HepG2 (cell line): ENCODE measurements at regions not wholly inside any gene's neighbourhood (a gene's known extent, or its start where the extent isn't known, plus 50 kb on each side); places are given as distances from the start of the nearest gene placed in this dataset.

Source experiments
- ATAC-seq: fragments of 200-7000 bp; cut with Tn5 transposase; 3 replicates; pipeline ENCODE4 v1.9.1; 2020; ENCODE audit warnings: mild to moderate bottlenecking, moderate library complexity
- BruUV-seq: library from RNA; stranded (reverse); fragments of 400-500 nt; replicated peaks from 2 replicates; lab custom pipeline; 2021; lab: Mats Ljungman, UMichigan
- CTCF ChIA-PET: fragments of 300-600 bp; formaldehyde crosslinking; extraction: SDS; loops from one replicate; lab custom pipeline; 2021; ENCODE audit warnings: low total read pairs, inconsistent platforms, low intra/inter-chr PET ratio; lab: Yijun Ruan, JAX
- POLR2A ChIA-PET: fragments of 350-600 bp; sonication (Branson Sonifier 250); formaldehyde crosslinking; loops from one replicate; lab custom pipeline; 2020; ENCODE audit warnings: antibody characterized with exemption, inconsistent platforms; lab: Yijun Ruan, JAX
- DNase-seq: peaks from one replicate; pipeline ENCODE4 v3.0.0-alpha.2; 2015; ENCODE audit warnings: low spot score
- FAIRE-seq: peaks from 3 replicates; lab custom pipeline; 2011; peaks lifted over from hg19 to GRCh38; lab: Jason Lieb, UNC
- H2AFZ ChIP-seq: one replicate; pipeline ENCODE4 v1.6.1; 2011; ENCODE audit warnings: low read length, inconsistent platforms
- H3K27ac ChIP-seq: fragments of 300-600 bp; 3 replicates; pipeline ENCODE4 v1.8.0; 2011; ENCODE audit warnings: mixed run types, mild to moderate bottlenecking, mixed read lengths, low read length, inconsistent platforms; ENCODE audit not compliant: insufficient read depth; ENCODE audit errors: extremely low read length
- H3K27me3 ChIP-seq, 2 experiments: fragments of 200-600 bp in 1 of 2; 2 replicates in 1 of 2; 3 replicates in 1 of 2; pipeline versions ENCODE4 v1.6.0 to v1.8.0; 2011; ENCODE audit warnings: low read length in 2 of 2, mild to moderate bottlenecking in 2 of 2, moderate library complexity in 2 of 2, inconsistent platforms in 1 of 2; ENCODE audit not compliant: insufficient read depth in 2 of 2, control insufficient read depth in 1 of 2
- H3K36me3 ChIP-seq, 2 experiments: fragments of 200-600 bp in 1 of 2; replicated peaks in 1 of 2; 2 replicates in 1 of 2; 3 replicates in 1 of 2; pipeline versions ENCODE4 v1.5.1 to v1.8.0; 2011; ENCODE audit warnings: low read length in 2 of 2, inconsistent platforms in 1 of 2; ENCODE audit not compliant: insufficient read depth in 2 of 2, control insufficient read depth in 1 of 2
- H3K4me1 ChIP-seq: 2 replicates; pipeline ENCODE4 v1.5.1; 2012; ENCODE audit warnings: low read length, inconsistent platforms; ENCODE audit not compliant: insufficient read depth
- H3K4me2 ChIP-seq: 2 replicates; pipeline ENCODE4 v1.6.0; 2011; ENCODE audit warnings: low read depth, low read length, inconsistent platforms
- H3K4me3 ChIP-seq, 3 experiments: fragments of 200-600 bp in 1 of 3; sonication (generic), shearing (Covaris generic) in 1 of 3; replicated peaks in 1 of 3; 2 replicates each; pipeline ENCODE4 v1.5.1; 2011 to 2016; ENCODE audit warnings: low read length in 3 of 3, inconsistent platforms in 2 of 3, low read depth in 2 of 3, mild to moderate bottlenecking in 2 of 3, control low read depth in 1 of 3, mixed read lengths in 1 of 3; ENCODE audit not compliant: insufficient read depth in 1 of 3
- H3K79me2 ChIP-seq: one replicate; pipeline ENCODE4 v1.6.1; 2011; ENCODE audit warnings: low read length, inconsistent platforms; ENCODE audit not compliant: insufficient read depth
- H3K9ac ChIP-seq: 2 replicates; pipeline ENCODE4 v1.6.0; 2011; ENCODE audit warnings: mild to moderate bottlenecking, low read depth, low read length, inconsistent platforms; ENCODE audit not compliant: insufficient read depth
- H3K9me3 ChIP-seq: 2 replicates; pipeline ENCODE4 v1.5.1; 2012; ENCODE audit warnings: mild to moderate bottlenecking, low read length
- H4K20me1 ChIP-seq: 2 replicates; pipeline ENCODE4 v1.6.0; 2011; ENCODE audit warnings: inconsistent platforms, mild to moderate bottlenecking, low read length, moderate library complexity; ENCODE audit not compliant: insufficient read depth
- FOXK1 ChIP-seq: sonication (generic); formaldehyde crosslinking; IDR thresholded peaks from 2 replicates; pipeline ENCODE4 v1.4.0; 2020; ENCODE audit warnings: low read depth, missing genetic modification reagents, borderline replicate concordance
- NFRKB ChIP-seq: fragments of 450-650 bp; IDR thresholded peaks from 2 replicates; pipeline ENCODE4 v1.6.1; 2017
- ZNF629 ChIP-seq: sonication (generic); formaldehyde crosslinking; conservative IDR thresholded peaks from 2 replicates; pipeline ENCODE4 v1.5.0; 2020; ENCODE audit warnings: missing genetic modification reagents
- ZNF768 ChIP-seq: sonication (generic); formaldehyde crosslinking; IDR thresholded peaks from 2 replicates; pipeline ENCODE4 v1.4.0; 2020; ENCODE audit warnings: missing genetic modification reagents
- WGBS: methylation state at CpG from one replicate; pipeline ENCODE4 v1.1.6; 2017; ENCODE audit warnings: low lambda C conversion rate; 5-methylcytosine and 5-hydroxymethylcytosine counted together
- in situ Hi-C: cut with HindIII; loops from 2 replicates; pipeline ENCODE4 v1.10.0; 2017; ENCODE audit warnings: low pct_unique_long_range_greater_than_20kb; ENCODE audit not compliant: extremely low pct_ligation_motif_present
- intact Hi-C: fragments of 100-400 bp; cut with micrococcal nuclease; formaldehyde crosslinking; loops from one replicate; pipeline ENCODE4 v1.10.0; 2022; ENCODE audit not compliant: unreplicated experiment

GRCh38 chr22:27637604-27638003 is 164.0 kb downstream of the MN1 start:
- no peak for FAIRE-seq
- in situ Hi-C loops (no loop called here), intact Hi-C loops (no loop called here)
- H3K4me2 ChIP-seq, result no peak overlapping the region
- no peak overlapping the region for H3K27ac ChIP-seq
- no peak overlapping the region for H3K4me3 ChIP-seq
- H3K4me1 ChIP-seq, result peaks cover 36% of the 10 kb centered on the region
- H2AFZ ChIP-seq, result no peak overlapping the region
- ChIA-PET POLR2A (no interaction called here), CTCF (no interaction called here)
- H3K79me2 ChIP-seq, result no peaks in the 10 kb centered on the region
- H3K27me3 ChIP-seq, result 0 out of 5 replicates have a peak, but pooled peaks cover 0 to 6% of the 10 kb centered on the region in 2 experiments
- no peaks in the 10 kb centered on the region for H3K9me3 ChIP-seq
- BruUV-seq, result no TSS peak
- TF ChIP-seq NFRKB (no peak), ZNF629 (CRISPR knock-in tag) (peak; percentile 64)
- WGBS, result 0% methylated on average over 2 of the region's 3 CpGs
- H3K36me3 ChIP-seq, result no peaks in the 10 kb centered on the region
- no peak for DNase-seq
- no peak overlapping the region for H3K9ac ChIP-seq
- no peak for ATAC-seq
- H4K20me1 ChIP-seq, result no peaks in the 10 kb centered on the region

- FAIRE-seq, result no peak
- intact Hi-C loops, result no loop called here
- Histone ChIP-seq H3K4me2 (no peak overlapping the region), H4K20me1 (no peaks in the 10 kb centered on the region), H3K4me1 (peaks cover 34% of the 10 kb centered on the region), H2AFZ (no peak overlapping the region), H3K9ac (no peak overlapping the region), H3K27ac (no peak overlapping the region), H3K27me3 (0 out of 5 replicates have a peak, but pooled peaks cover 0 to 10% of the 10 kb centered on the region in 2 experiments), H3K4me3 (no peak overlapping the region), H3K36me3 (no peaks in the 10 kb centered on the region), H3K79me2 (no peaks in the 10 kb centered on the region), H3K9me3 (no peaks in the 10 kb centered on the region)
- TF ChIP-seq ZNF768 (CRISPR knock-in tag) (peak; percentile 78), FOXK1 (CRISPR knock-in tag) (no peak)
- BruUV-seq, result no TSS peak
- 68% methylated on average over 22 of the region's 25 CpGs for WGBS
- in situ Hi-C loops, result no loop called here
- DNase-seq, result no peak
- ChIA-PET CTCF (no interaction called here), POLR2A (no interaction called here)
- ATAC-seq, result no peak
Observed at GRCh38 chr22:27638329-27639233, 163.0 kb downstream of the MN1 start.
